T47D (cell line): ENCODE measurements at regions not wholly inside any gene's neighbourhood (a gene's known extent, or its start where the extent isn't known, plus 50 kb on each side); places are given as distances from the start of the nearest gene placed in this dataset.
"Not testable (repeated sequence)": the region's sequence is repeated elsewhere in the genome, so short reads cannot be mapped to it uniquely, and the experiment has no call there.

Source experiments
- DNase-seq, 2 experiments: peaks; one replicate each; pipeline versions ENCODE4 v3.0.0 to v3.0.0-alpha.2; 2011 to 2012; ENCODE audit warnings: low read depth in 1 of 2, low spot score in 1 of 2
- JUND ChIP-seq: IDR thresholded peaks from 2 replicates; pipeline ENCODE4 v1.6.1; 2012; ENCODE audit warnings: low read depth
- in situ Hi-C: cut with HindIII; loops from 2 replicates; pipeline ENCODE4 v1.10.0; 2016; ENCODE audit warnings: low sequenced_read_pairs, low pct_unique_long_range_greater_than_20kb

DNA sequence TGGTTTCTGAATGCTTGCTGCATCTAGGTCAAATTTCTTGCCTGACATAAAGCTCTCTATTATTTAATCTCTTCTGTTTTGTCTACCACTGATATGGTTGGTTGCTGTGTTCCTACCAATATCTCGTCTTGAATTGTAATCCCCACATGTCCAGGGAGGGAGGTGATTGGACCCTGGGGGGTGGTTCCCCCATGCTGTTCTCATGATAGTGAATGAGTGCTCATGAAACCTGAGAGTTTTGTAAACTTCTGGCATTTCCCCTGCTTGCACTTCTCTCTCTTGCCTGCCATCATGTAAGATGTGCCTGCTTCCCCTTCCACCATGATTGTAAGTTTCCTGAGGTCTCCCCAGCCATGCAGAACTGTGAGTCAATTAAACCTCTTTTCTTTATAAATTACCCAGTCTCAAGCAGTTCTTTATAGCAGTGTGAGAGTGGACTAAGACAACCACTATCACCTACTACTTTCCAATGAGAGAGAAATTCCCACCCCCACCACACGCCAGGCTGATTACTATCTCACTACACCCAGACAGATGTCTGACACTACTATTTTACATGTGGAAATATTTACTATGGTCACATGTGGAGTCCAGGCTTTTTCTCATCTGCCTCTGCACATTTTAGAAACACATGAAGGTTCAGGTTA, 69.2 kb upstream of the ATP2B1 start:
- in situ Hi-C loops = no loop called here
- TF ChIP-seq JUND = no peak
- DNase-seq = no peak

DNA sequence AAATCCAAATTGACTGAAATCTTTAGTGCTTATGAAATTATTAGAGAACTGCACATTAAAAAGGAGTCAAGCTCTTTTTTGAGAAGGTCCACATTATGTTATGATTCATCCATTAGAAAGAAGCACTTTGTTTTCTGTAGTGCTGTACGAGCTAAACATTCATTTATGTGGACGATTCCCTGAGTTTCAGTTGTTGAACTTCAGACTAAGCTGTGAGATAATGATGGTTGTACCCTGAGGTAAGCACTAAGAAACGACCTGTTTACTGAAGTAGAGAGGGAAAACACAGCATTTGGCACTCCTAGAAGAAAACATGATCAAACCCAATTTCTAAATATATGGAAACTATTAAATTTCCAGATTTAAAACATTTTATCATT, 67.3 kb upstream of the ATP2B1 start:
- no peak for TF ChIP-seq JUND
- in situ Hi-C loops = no loop called here
- no peak for DNase-seq

DNA sequence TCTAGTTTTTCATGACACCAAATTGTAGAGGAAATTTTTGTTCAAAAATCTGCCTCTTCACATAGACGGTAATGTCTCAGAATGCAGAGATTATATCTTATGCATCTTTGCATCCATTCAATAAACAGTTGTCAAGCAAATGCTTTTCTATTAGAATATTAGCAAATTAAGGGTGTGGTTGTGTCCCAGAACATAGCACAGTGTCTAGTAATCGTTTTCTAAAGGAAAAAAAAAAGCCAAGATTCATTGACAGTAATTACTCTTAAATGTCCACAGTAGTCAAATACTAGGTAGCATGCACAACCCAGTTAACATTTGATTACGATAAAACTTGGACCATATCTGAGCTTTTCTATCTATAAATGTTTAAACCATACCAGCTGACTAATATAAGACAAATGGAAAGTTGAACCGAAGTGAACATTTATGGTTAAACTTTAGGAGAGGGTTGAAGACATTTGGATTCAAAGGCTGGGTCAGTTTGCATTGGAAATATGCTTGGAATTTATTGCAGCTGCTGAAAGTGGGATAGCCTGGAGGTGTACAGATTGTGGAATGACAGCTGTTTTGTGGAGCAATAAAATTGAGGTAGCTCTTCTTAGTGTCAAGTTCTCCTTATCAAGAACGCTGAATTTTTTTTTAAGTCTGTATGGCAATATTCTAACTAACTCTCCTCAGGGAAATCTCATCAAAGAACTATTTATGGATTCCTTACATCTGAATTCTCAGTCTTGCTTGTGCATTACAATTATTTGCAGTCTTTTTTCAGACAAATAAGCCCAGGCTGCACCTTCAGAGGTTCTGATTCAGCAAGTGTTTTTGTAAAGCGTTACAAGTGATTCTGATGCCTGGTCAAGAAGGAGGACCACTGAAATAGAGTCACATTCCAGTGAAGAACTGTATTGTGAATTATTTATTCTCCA, 66.7 kb upstream of the ATP2B1 start:
- no peak for TF ChIP-seq JUND
- DNase-seq = peak in 1 of 2 experiments; percentile 51
- in situ Hi-C loops = no loop called here

DNA sequence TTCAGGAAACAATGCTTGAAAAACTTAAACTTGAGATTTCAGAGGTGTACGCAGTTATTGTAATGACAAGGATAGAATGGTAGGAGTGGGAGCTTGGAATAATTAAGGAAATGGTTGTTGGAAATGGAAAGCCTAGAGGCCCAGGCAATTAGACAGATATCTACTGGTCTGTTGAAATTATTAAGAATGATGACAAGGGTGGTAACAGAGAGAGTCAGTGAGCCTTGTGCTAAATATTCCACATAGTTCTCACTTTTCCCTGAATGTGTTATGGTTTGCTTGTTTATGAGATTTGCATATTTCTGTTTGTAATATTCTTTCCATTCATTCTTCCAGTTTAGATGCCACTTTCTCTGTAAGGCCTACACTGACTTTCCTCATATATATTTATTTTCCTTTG, 66.0 kb upstream of the ATP2B1 start:
- DNase-seq = no peak
- no peak for TF ChIP-seq JUND
- in situ Hi-C loops = no loop called here

DNA sequence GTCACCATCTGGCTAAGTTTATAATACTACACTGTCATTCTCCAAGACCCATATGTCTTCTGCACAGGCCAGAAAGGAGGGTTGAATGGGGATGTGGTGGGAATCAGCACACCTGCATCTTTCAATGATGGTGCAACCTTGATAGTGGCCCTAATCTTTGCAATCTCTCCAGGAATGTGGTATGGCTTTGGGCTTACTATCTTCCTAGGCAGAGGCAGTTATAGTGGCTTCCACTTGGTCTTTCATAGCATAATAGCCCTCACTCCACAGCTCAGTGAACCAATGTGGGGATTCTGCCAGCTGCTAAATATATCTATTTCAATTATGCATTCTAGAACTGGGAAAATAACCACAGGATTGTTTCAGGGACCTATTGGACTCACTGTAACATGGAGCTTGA, 61.8 kb upstream of the ATP2B1 start:
- in situ Hi-C loops = no loop called here
- TF ChIP-seq JUND = no peak
- no peak for DNase-seq

DNA sequence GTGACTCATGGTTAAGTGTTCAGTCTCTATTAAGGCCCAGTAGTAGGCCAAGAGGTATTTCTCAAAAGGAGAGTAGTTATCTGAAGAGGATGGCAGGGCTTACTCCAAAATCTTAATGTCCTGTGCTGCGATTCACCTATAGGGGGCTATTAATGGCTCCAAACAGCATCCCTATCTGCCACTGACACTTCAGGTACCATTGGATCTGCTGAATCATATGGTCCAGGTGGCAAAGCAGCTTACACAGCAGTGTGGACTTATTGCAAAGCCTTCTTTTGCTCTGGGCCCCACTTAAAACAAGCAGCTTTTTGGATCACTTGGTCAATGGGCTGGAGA, 60.8 kb upstream of the ATP2B1 start:
- in situ Hi-C loops = no loop called here
- TF ChIP-seq JUND = no peak
- DNase-seq = no peak

DNA sequence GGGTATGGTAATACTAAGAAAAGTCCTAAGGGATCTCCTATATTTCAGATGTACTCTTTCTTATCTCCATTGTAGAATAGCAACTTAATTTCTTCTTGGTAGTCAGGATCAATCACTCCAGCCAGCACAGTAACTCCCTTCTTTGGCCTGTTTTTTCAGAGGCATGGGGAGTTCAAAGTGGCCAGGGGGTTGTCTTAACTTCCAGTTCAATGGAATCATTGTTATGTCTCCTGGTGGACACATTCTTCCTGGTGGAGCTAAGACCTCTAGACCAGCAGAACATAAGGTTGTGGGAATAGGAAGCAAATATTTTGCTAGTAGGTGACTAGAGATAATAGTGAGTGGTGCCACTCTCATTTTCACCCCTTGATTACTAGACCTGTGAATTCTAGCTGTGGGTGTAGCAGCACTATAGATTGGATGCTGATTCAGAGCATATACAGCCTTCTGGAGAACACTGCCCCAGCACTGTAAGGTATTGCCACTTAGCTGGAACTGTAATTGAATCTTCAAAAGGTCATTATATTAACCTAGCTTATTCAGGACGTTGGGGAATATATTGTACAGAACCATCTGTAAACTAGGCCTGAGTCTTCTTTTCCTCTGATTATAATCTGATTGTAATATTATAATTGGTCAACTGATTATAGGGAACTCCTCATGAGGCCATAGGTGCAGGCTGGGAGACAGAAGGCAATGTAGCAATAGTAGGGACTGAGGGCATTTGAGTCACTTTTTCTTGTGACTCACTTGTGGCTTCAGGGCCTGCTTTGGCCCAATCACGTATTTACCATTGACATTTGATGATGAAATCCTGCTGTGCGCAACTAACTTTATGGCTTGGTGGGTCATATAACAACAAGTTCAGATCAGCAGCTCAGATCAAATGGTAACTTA, 60.2 kb upstream of the ATP2B1 start:
- peak in 1 of 2 experiments; percentile 66 for DNase-seq
- TF ChIP-seq JUND = peak; percentile 56; the same call in 1 of the 2 replicates
- in situ Hi-C loops = no loop called here

DNA sequence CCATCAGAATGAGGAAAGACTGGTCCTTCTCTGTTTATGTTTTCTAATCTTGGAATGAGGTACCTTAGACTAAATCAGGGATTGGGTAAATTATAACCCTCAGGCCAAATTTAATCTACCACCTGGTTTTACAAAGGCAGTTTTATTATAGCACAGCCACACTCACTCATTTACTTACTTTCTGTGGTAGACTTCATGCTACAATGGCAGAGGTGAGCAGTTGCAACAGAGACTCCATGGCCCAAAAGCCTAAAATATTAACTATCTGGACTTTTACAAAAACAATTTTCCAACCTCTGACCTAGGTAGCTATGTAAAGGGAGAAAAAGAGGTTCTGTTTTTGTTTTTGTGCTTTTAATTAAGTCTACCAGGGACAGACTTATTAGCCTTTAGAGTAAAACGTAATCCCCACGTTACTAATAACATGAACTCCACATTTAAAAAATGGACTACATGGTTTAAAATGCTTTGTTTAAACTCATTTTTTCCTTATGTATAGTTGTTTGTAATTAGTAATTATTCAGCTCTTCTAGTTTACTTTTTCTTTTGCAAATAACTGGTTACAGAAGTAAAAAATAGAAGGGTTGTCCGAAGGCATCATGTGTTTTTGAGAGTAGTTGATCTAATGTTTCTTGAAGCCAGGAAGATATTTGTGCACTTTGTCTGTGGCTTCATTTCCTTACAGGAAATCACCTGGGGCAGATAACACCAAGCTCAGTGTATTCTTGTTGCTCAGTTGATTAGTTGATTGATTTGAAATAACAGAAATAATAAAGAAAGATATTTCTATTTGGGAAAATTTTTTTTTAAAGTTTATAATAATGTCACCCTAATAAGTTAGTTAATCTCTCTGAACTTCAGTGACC, 57.6 kb upstream of the ATP2B1 start:
- in situ Hi-C loops = no loop called here
- no peak for TF ChIP-seq JUND
- no peak for DNase-seq

DNA sequence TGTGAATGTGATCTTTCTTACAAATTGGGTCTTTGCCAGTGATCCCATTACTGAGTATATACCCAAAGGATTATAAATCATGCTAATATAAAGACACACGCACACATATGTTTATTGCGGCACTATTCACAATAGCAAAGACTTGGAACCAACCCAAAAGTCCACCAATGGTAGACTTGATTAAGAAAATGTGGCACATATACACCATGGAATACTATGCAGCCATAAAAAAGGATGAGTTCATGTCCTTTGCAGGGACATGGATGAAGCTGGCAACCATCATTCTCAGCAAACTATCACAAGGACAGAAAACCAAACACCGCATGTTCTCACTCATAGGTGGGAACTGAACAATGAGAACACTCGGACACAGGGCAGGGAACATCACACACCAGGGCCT, 55.5 kb upstream of the ATP2B1 start:
- DNase-seq, in situ Hi-C loops: not testable (repeated sequence)

DNA sequence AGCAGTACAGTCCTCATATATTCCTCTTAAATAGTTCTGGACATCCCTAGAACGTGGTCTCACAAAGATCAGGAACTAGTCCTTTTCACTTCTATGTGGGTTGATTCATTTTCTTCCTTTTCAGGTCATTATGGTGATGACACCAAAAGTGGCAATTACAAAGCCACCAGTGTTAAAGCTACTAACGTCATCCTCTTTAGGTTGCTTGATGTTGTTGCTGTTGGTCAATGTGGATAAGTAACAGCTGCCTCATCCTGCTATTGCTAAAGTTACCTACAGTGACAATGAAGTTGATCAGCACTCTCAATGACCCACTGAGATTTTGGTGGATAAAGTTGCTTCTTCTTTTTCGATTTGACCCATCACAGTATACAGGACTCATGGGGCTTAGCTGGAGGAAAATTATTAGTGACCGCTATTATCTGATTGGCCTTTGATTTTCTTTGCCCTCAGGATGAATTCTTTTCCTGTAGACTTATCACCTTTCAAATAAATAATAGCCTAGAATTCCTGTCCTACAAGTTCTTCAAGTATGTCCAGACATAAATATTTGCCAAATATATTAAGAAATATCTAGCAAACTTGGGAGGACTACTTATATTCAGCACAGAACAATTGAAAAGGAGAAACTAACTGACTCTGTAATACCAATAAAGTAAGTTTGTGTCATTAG, 54.0 kb upstream of the ATP2B1 start:
- peak; percentile 86 for TF ChIP-seq JUND
- DNase-seq = peak in 1 of 2 experiments; percentile 86
- in situ Hi-C loops = no loop called here

DNA sequence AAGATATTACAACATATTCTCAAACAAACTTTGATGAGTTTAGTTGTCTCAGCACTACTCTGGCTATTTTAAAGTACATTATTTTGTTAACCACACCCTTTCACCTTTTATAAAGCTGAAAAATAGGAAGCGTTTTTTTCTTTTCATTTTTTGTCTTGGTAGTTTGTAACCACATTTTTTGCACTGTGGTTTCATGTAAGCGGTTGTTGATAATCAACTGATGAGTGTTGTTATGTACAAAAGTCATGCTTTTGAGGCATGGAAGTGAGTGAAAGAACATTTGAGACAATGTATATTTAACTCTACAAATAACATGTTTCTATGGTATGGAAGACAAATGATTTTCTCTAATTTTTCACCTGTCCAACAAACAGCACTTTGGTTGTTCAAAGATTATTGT, 52.1 kb upstream of the ATP2B1 start:
- in situ Hi-C loops = no loop called here
- no peak for TF ChIP-seq JUND
- DNase-seq = no peak
